Calu3 (cell line): ENCODE measurements at regions not wholly inside any gene's neighbourhood (a gene's known extent, or its start where the extent isn't known, plus 50 kb on each side); places are given as distances from the start of the nearest gene placed in this dataset.
A peak's percentile ranks its signal among the peaks of the same experiment; 100 is the strongest.

Experiments
- BruUV-seq: library from RNA; stranded (reverse); fragments of 400-500 nt; replicated peaks from 2 replicates; lab custom pipeline; 2021; lab: Mats Ljungman, UMichigan
- CTCF ChIA-PET: fragments of 300-600 bp; sonication (Branson Sonifier 250); formaldehyde crosslinking; loops from one replicate; lab custom pipeline; 2022; ENCODE audit warnings: antibody characterized with exemption; lab: Charles Lee
- DNase-seq: peaks from one replicate; pipeline ENCODE4 v3.0.0; 2022
- H3K27ac Mint-ChIP-seq: one replicate; pipeline ENCODE4 v1.8.0; 2022; ENCODE audit warnings: mixed read lengths; ENCODE audit not compliant: unreplicated experiment
- H3K27me3 Mint-ChIP-seq: one replicate; pipeline ENCODE4 v1.8.0; 2022; ENCODE audit warnings: mixed read lengths; ENCODE audit not compliant: unreplicated experiment
- H3K36me3 Mint-ChIP-seq: one replicate; pipeline ENCODE4 v1.8.0; 2022; ENCODE audit warnings: mild to moderate bottlenecking, moderate library complexity, mixed read lengths; ENCODE audit not compliant: insufficient read depth, unreplicated experiment
- H3K4me1 Mint-ChIP-seq: one replicate; pipeline ENCODE4 v1.8.0; 2022; ENCODE audit warnings: mild to moderate bottlenecking, low read depth, mixed read lengths; ENCODE audit not compliant: unreplicated experiment
- H3K4me3 Mint-ChIP-seq: one replicate; pipeline ENCODE4 v1.8.0; 2022; ENCODE audit warnings: mild to moderate bottlenecking, low read depth, moderate library complexity, mixed read lengths; ENCODE audit not compliant: unreplicated experiment
- H3K9me3 Mint-ChIP-seq: one replicate; pipeline ENCODE4 v1.8.0; 2022; ENCODE audit warnings: low read depth, mixed read lengths; ENCODE audit not compliant: unreplicated experiment
- CTCF ChIP-seq: fragments of 200-600 bp; IDR thresholded peaks from one replicate; pipeline ENCODE4 v1.8.0; 2022; ENCODE audit warnings: antibody characterized with exemption; ENCODE audit not compliant: unreplicated experiment
- intact Hi-C: fragments of 100-400 bp; cut with micrococcal nuclease; formaldehyde crosslinking; loops from one replicate; pipeline ENCODE4 v1.10.0; 2022; ENCODE audit not compliant: unreplicated experiment

DNA sequence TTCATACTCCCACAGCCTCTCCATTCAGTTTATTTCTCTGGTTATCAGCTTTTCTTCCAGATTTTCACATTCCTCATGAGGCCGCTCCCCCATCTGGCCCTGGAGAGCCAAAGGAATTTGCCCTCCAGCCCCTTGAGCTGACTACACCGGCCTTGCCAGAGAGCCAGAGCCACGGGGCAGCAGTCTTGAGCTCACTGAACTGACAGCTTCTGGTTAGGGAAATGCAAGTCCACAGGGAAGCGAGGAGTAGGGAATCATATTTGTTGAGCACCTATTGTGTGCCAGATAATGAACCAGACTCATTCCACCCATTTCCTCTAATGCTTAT, 102.4 kb downstream of the ABCC12 start:
- H3K36me3 Mint-ChIP-seq = no peaks in the 10 kb centered on the region
- BruUV-seq = no TSS peak
- CTCF ChIA-PET = interaction anchor here (1.2 kb wide), 1 partner anchor 909 kb away, joined by 4 read pairs; the partner anchor contains the start of gene NETO2
- peak; percentile 8 for DNase-seq
- H3K4me3 Mint-ChIP-seq = no peak overlapping the region
- no peak overlapping the region for H3K27ac Mint-ChIP-seq
- H3K27me3 Mint-ChIP-seq = peaks cover 91% of the 10 kb centered on the region
- no peaks in the 10 kb centered on the region for H3K9me3 Mint-ChIP-seq
- intact Hi-C loops = loop anchor here (10.0 kb wide), 2 partner anchors 101 to 319 kb away; partner anchors contain the start of gene ABCC12
- no peaks in the 10 kb centered on the region for H3K4me1 Mint-ChIP-seq
- no peak for TF ChIP-seq CTCF

DNA sequence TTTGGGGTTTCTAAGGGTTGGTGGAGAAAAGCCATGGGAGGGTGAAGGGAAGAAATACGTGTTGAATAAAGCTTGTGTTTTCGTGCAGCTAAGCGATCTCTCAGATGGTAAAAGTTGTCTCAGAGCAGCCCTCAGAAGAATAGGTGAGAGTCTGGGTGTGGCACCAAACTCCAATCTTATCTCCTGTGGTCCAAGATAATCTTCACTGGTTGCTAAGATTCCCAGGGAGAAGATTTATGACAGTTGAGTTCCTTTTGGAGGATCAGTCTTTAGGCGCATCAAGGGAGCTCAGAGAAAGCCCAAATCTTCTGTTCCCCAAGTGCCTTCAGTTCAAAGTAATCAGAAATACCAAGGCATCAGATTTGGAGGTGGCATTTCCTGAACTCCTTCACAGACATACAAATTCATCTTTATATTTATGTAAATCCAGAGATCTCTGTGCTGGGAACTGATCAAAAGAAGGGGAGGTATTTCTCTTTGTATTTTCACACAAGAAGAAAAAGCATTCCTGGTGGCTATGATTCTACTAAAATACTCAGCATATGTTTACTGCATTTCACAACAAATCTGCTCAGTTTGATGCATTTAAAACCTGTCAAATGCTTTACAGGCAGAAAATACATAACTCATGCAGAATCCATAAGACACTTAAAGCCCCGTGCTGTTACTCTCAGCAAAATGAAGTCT, 102.9 kb downstream of the ABCC12 start:
- intact Hi-C loops = loop anchor here (10.0 kb wide), 2 partner anchors 102 to 318 kb away; partner anchors contain the start of gene ABCC12
- CTCF ChIA-PET = interaction anchor here (1.2 kb wide), 1 partner anchor 909 kb away, joined by 4 read pairs; the partner anchor contains the start of gene NETO2
- Mint-ChIP-seq H3K27ac (no peak overlapping the region), H3K9me3 (no peaks in the 10 kb centered on the region), H3K4me3 (no peak overlapping the region), H3K27me3 (peaks cover 96% of the 10 kb centered on the region), H3K4me1 (no peaks in the 10 kb centered on the region), H3K36me3 (no peaks in the 10 kb centered on the region)
- no TSS peak for BruUV-seq
- TF ChIP-seq CTCF = no peak
- DNase-seq = no peak

- H3K4me1 Mint-ChIP-seq = no peaks in the 10 kb centered on the region
- intact Hi-C loops = loop anchor here (10.0 kb wide), 2 partner anchors 104 to 316 kb away; partner anchors contain the start of gene ABCC12
- BruUV-seq = no TSS peak
Observed at GRCh38 chr16:48050871-48051270, 104.9 kb downstream of the ABCC12 start.

DNA sequence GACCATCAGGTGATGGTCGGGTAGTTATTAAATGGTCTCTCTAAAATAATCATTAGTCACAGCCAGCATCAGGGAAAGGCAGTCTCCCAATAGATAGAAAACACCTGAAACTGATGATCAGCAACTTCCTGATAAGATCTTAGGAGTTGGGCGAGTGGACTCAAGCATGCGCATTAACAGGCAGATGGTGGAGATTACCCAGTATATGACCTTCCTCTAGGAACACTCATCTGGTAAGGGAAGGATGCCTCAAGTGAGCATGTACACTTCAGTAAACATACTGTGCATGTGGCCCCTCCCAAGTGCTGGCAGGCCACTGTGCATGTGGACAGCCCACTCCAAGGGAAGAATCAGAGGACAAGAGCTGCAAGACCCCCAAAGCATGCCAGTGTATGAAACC, 105.9 kb downstream of the ABCC12 start:
- no TSS peak for BruUV-seq
- Mint-ChIP-seq H3K4me3 (no peak overlapping the region), H3K36me3 (no peaks in the 10 kb centered on the region)

More at GRCh38 chr16:48050871-48051270, 104.9 kb downstream of the ABCC12 start:
- Mint-ChIP-seq H3K9me3 (no peaks in the 10 kb centered on the region), H3K4me3 (no peak overlapping the region), H3K27ac (no peak overlapping the region), H3K27me3 (peaks cover 95% of the 10 kb centered on the region), H3K36me3 (no peaks in the 10 kb centered on the region)
- DNase-seq = no peak
- no peak for TF ChIP-seq CTCF
- CTCF ChIA-PET = no interaction called here

More for the DNA sequence above, 105.9 kb downstream of the ABCC12 start:
- no peak overlapping the region for H3K27ac Mint-ChIP-seq
- H3K27me3 Mint-ChIP-seq = peaks cover 85% of the 10 kb centered on the region
- H3K4me1 Mint-ChIP-seq = no peaks in the 10 kb centered on the region
- intact Hi-C loops = loop anchor here (10.0 kb wide), 2 partner anchors 105 to 315 kb away; partner anchors contain the start of gene ABCC12
- no peak for DNase-seq
- TF ChIP-seq CTCF = no peak
- no peaks in the 10 kb centered on the region for H3K9me3 Mint-ChIP-seq
- CTCF ChIA-PET = no interaction called here
